ENCODE measurements at regions not wholly inside any gene's neighbourhood (a gene's known extent, or its start where the extent isn't known, plus 50 kb on each side); places are given as distances from the start of the nearest gene placed in this dataset.

GRCh38 chr12:65602610-65603295, 221.5 kb upstream of the HMGA2 start:
- Histone ChIP-seq H3K27me3 (ENCODE audit: control insufficient read depth, insufficient read depth, low read length) (no peaks in the 10 kb centered on the region), H3K4me1 (ENCODE audit: control insufficient read depth, insufficient read depth, low read length) (peaks cover 34% of the 10 kb centered on the region), H3K36me3 (ENCODE audit: control insufficient read depth, insufficient read depth, low read length) (no peaks in the 10 kb centered on the region), H3K9me3 (ENCODE audit: control insufficient read depth, insufficient read depth, low read depth, low read length) (peaks cover 13% of the 10 kb centered on the region; the same call in 1 of the 2 replicates), H3K4me3 (ENCODE audit: low read depth in 2 of 2, low read length in 2 of 2) (peak overlapping the region; percentile 39 to 59), H3K27ac (ENCODE audit: low read length) (peak overlapping the region; percentile 87)
- CTCF ChIA-PET, result interaction anchor here (0.6 to 1.6 kb wide), 15 partner anchors 10 to 783 kb away, joined by 3 to 13 read pairs (median 4); no protein-coding TSS in a partner anchor
- peak; percentile 76 for DNase-seq (ENCODE audit: low read depth, low spot score)
- intact Hi-C loops (cut with micrococcal nuclease; ENCODE audit: unreplicated experiment) (loop anchor here (1.0 to 10.0 kb wide), 4 partner anchors 142 to 290 kb away; partner anchors contain the start of gene HMGA2), in situ Hi-C loops (cut with HindIII; ENCODE audit: low pct_unique_long_range_greater_than_20kb, low sequenced_read_pairs) (no loop called here)
- TSS peak; percentile 92 for BruUV-seq (replicated peaks)
- no peak for TF ChIP-seq SIN3A (IDR thresholded peaks at IDR 0.05; ENCODE audit: borderline replicate concordance, insufficient read depth, low read depth, low read length)
- TF ChIP-seq, protein P1, sequence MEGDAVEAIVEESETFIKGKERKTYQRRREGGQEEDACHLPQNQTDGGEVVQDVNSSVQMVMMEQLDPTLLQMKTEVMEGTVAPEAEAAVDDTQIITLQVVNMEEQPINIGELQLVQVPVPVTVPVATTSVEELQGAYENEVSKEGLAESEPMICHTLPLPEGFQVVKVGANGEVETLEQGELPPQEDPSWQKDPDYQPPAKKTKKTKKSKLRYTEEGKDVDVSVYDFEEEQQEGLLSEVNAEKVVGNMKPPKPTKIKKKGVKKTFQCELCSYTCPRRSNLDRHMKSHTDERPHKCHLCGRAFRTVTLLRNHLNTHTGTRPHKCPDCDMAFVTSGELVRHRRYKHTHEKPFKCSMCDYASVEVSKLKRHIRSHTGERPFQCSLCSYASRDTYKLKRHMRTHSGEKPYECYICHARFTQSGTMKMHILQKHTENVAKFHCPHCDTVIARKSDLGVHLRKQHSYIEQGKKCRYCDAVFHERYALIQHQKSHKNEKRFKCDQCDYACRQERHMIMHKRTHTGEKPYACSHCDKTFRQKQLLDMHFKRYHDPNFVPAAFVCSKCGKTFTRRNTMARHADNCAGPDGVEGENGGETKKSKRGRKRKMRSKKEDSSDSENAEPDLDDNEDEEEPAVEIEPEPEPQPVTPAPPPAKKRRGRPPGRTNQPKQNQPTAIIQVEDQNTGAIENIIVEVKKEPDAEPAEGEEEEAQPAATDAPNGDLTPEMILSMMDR (IDR thresholded peaks at IDR 0.05), result peak; percentile 81
- TF ChIP-seq POLR2AphosphoS5 (IDR thresholded peaks at IDR 0.05; ENCODE audit: low read depth, low read length), result peak; percentile 44; the same call in 1 of the 2 replicates
- ATAC-seq, result peak; percentile 90
- POLR2A ChIA-PET, result interaction anchor here (0.5 to 0.6 kb wide), 3 partner anchors 35 to 226 kb away, joined by 3 to 7 read pairs (median 3); no protein-coding TSS in a partner anchor

DNA sequence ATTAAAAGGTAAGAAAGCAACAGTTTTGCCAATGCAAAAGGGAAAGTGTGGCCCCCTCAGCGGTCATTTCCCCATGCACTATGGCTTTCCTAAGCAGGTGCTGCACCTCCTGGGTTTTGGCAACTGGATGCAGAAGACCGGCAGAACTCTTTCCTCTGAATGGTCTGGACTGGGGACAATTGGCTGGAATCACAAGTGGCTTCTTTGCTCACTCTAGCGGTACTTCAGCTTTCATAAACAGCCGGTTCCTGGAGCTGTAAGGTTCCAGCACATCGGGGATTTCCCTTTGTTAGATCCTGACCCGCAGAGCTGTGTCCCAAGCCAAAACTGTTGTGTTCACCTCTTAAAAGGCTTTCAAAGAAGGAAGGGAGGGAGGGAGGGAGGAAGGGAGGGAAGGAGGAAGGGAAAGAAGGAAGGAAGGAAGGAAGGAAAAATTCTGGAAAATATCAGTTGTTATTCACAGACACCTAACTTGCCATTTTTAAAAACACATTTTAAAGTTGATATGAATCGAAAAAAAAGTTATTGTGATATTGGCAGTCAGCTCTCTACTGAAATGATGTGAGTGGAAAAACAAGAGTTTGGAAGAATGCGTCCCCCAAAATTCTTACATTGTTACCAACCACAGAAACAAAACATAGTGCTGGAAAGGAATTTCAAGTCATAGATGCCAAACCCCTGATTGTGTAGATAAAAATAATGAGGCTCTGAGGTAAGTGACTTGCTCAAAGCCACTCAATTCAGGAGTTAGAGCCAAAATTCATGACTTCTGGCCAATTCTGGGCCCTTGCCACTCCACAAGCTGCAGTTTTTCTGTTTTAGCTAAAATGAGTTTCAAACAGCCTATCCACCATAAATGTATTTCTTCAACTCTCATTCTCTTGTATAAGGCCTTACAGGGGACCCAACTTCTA, 220.6 kb upstream of the HMGA2 start:
- no peaks in the 10 kb centered on the region for H3K27me3 ChIP-seq (ENCODE audit: control insufficient read depth, insufficient read depth, low read length)
- peaks cover 34% of the 10 kb centered on the region for H3K4me1 ChIP-seq (ENCODE audit: control insufficient read depth, insufficient read depth, low read length)
- intact Hi-C loops (cut with micrococcal nuclease; ENCODE audit: unreplicated experiment) (loop anchor here (5.0 to 10.0 kb wide), 3 partner anchors 141 to 291 kb away; no protein-coding TSS in a partner anchor), in situ Hi-C loops (cut with HindIII; ENCODE audit: low pct_unique_long_range_greater_than_20kb, low sequenced_read_pairs) (no loop called here)
- DNase-seq (ENCODE audit: low read depth, low spot score) (peak; percentile 57), ATAC-seq (peak; percentile 87)
- TF ChIP-seq, protein P1 (IDR thresholded peaks at IDR 0.05), result no peak
- TF ChIP-seq POLR2AphosphoS5 (IDR thresholded peaks at IDR 0.05; ENCODE audit: low read depth, low read length), result no peak
- TF ChIP-seq TCF7L2 (IDR thresholded peaks at IDR 0.05; ENCODE audit: low read depth, low read length), result peak; percentile 91
- no TSS peak for BruUV-seq (replicated peaks)
- POLR2A ChIA-PET, result interaction anchor here (0.6 to 0.7 kb wide), 2 partner anchors 29 to 62 kb away, joined by 4 to 7 read pairs; no protein-coding TSS in a partner anchor
- CTCF ChIA-PET, result interaction anchor here (0.6 to 1.6 kb wide), 5 partner anchors 12 to 220 kb away, joined by 3 to 10 read pairs (median 6); no protein-coding TSS in a partner anchor
- peak overlapping the region; percentile 87 for H3K27ac ChIP-seq (ENCODE audit: low read length)
- peaks cover 23% of the 10 kb centered on the region; the same call in 1 of the 2 replicates for H3K9me3 ChIP-seq (ENCODE audit: control insufficient read depth, insufficient read depth, low read depth, low read length)
- H3K4me3 ChIP-seq (ENCODE audit: low read depth in 2 of 2, low read length in 2 of 2), result peak overlapping the region; percentile 39 to 59
- no peaks in the 10 kb centered on the region for H3K36me3 ChIP-seq (ENCODE audit: control insufficient read depth, insufficient read depth, low read length)

Measured in Panc1 (cell line).